ENCODE measurements at regions not wholly inside any gene's neighbourhood (a gene's known extent, or its start where the extent isn't known, plus 50 kb on each side); places are given as distances from the start of the nearest gene placed in this dataset.
A peak's percentile ranks its signal among the peaks of the same experiment; 100 is the strongest.

DNA sequence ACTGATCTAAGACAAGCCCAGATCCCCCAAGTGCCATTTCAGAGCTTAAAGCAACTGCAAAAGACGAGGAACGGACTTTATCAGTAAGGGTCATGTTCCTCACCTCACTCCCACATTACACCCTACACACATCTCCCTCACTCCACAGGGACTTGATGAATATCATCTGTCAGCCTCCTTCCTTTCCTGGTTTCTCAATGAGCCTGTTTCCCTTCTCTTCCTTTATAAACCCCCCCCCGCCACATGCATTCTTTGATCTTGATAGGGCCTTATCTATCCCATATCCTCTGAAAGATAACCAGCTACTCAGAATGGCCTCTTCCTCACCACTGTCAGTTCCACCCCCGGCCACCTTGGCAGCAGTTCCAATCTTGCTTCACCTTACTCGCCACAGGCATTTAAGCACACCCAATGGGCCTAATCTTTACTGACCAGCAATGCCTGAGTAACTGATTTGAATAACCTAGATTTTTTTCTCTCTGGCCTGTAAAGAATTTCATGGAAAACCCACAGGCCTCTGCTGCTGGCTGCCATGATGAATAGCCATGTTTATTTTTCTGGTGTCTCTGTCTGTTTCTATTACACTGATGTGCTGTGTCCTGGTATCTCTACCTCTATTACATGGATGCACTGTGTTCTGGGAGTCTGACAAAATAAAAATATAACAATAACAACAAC, 138.7 kb downstream of the PHLDA1 start (continued):
- TF ChIP-seq, protein P1, sequence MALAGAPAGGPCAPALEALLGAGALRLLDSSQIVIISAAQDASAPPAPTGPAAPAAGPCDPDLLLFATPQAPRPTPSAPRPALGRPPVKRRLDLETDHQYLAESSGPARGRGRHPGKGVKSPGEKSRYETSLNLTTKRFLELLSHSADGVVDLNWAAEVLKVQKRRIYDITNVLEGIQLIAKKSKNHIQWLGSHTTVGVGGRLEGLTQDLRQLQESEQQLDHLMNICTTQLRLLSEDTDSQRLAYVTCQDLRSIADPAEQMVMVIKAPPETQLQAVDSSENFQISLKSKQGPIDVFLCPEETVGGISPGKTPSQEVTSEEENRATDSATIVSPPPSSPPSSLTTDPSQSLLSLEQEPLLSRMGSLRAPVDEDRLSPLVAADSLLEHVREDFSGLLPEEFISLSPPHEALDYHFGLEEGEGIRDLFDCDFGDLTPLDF (CRISPR knock-in tag; IDR thresholded peaks at IDR 0.05) = no peak
- TF ChIP-seq RBM14 (IDR thresholded peaks at IDR 0.05; ENCODE audit: borderline replicate concordance, insufficient read depth, low read depth, low read length) = no peak
- TF ChIP-seq KAT7 (CRISPR knock-in tag; IDR thresholded peaks at IDR 0.05; ENCODE audit: borderline replicate concordance) = no peak
- peak; percentile 99 for TF ChIP-seq CC2D1A (IDR thresholded peaks at IDR 0.05)
- peak; percentile 78 for TF ChIP-seq CEBPB (tag; IDR thresholded peaks at IDR 0.05)
- peak; percentile 94 for TF ChIP-seq ZNF384 (IDR thresholded peaks at IDR 0.05; ENCODE audit: low read depth, low read length)
- TF ChIP-seq, protein P2, sequence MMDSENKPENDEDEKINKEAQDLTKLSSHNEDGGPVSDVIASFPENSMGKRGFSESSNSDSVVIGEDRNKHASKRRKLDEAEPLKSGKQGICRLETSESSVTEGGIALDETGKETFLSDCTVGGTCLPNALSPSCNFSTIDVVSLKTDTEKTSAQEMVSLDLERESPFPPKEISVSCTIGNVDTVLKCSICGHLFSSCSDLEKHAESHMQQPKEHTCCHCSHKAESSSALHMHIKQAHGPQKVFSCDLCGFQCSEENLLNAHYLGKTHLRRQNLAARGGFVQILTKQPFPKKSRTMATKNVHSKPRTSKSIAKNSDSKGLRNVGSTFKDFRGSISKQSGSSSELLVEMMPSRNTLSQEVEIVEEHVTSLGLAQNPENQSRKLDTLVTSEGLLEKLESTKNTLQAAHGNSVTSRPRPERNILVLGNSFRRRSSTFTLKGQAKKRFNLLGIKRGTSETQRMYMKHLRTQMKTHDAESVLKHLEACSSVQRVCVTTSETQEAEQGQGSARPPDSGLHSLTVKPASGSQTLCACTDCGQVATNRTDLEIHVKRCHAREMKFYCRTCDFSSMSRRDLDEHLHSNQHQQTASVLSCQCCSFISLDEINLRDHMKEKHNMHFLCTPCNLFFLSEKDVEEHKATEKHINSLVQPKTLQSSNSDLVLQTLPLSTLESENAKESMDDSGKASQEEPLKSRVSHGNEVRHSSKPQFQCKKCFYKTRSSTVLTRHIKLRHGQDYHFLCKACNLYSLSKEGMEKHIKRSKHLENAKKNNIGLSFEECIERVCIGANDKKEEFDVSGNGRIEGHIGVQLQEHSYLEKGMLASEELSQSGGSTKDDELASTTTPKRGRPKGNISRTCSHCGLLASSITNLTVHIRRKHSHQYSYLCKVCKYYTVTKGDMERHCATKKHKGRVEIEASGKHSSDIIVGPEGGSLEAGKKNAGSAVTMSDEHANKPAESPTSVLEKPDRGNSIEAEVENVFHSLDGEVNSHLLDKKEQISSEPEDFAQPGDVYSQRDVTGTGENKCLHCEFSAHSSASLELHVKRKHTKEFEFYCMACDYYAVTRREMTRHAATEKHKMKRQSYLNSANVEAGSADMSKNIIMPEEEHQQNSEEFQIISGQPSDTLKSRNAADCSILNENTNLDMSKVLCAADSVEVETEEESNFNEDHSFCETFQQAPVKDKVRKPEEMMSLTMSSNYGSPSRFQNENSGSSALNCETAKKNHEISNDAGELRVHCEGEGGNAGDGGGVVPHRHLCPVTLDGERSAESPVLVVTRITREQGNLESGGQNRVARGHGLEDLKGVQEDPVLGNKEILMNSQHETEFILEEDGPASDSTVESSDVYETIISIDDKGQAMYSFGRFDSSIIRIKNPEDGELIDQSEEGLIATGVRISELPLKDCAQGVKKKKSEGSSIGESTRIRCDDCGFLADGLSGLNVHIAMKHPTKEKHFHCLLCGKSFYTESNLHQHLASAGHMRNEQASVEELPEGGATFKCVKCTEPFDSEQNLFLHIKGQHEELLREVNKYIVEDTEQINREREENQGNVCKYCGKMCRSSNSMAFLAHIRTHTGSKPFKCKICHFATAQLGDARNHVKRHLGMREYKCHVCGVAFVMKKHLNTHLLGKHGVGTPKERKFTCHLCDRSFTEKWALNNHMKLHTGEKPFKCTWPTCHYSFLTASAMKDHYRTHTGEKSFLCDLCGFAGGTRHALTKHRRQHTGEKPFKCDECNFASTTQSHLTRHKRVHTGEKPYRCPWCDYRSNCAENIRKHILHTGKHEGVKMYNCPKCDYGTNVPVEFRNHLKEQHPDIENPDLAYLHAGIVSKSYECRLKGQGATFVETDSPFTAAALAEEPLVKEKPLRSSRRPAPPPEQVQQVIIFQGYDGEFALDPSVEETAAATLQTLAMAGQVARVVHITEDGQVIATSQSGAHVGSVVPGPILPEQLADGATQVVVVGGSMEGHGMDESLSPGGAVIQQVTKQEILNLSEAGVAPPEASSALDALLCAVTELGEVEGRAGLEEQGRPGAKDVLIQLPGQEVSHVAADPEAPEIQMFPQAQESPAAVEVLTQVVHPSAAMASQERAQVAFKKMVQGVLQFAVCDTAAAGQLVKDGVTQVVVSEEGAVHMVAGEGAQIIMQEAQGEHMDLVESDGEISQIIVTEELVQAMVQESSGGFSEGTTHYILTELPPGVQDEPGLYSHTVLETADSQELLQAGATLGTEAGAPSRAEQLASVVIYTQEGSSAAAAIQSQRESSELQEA (IDR thresholded peaks at IDR 0.05; ENCODE audit: low read depth) = no peak
- TF ChIP-seq, protein P3, sequence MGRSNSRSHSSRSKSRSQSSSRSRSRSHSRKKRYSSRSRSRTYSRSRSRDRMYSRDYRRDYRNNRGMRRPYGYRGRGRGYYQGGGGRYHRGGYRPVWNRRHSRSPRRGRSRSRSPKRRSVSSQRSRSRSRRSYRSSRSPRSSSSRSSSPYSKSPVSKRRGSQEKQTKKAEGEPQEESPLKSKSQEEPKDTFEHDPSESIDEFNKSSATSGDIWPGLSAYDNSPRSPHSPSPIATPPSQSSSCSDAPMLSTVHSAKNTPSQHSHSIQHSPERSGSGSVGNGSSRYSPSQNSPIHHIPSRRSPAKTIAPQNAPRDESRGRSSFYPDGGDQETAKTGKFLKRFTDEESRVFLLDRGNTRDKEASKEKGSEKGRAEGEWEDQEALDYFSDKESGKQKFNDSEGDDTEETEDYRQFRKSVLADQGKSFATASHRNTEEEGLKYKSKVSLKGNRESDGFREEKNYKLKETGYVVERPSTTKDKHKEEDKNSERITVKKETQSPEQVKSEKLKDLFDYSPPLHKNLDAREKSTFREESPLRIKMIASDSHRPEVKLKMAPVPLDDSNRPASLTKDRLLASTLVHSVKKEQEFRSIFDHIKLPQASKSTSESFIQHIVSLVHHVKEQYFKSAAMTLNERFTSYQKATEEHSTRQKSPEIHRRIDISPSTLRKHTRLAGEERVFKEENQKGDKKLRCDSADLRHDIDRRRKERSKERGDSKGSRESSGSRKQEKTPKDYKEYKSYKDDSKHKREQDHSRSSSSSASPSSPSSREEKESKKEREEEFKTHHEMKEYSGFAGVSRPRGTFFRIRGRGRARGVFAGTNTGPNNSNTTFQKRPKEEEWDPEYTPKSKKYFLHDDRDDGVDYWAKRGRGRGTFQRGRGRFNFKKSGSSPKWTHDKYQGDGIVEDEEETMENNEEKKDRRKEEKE (IDR thresholded peaks at IDR 0.05; ENCODE audit: borderline replicate concordance in 1 of 2, control insufficient read depth in 1 of 2, low read depth in 2 of 2, low read length in 1 of 2) = peak in 1 of 2 experiments; percentile 67; a peak in 1 of 4 replicates
- TF ChIP-seq ZFP30 (CRISPR knock-in tag; IDR thresholded peaks at IDR 0.05; ENCODE audit: borderline replicate concordance) = no peak
- TF ChIP-seq, protein P4, sequence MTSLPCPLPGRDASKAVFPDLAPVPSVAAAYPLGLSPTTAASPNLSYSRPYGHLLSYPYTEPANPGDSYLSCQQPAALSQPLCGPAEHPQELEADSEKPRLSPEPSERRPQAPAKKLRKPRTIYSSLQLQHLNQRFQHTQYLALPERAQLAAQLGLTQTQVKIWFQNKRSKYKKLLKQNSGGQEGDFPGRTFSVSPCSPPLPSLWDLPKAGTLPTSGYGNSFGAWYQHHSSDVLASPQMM (CRISPR knock-in tag; IDR thresholded peaks at IDR 0.05) = no peak
- TF ChIP-seq, protein P5, sequence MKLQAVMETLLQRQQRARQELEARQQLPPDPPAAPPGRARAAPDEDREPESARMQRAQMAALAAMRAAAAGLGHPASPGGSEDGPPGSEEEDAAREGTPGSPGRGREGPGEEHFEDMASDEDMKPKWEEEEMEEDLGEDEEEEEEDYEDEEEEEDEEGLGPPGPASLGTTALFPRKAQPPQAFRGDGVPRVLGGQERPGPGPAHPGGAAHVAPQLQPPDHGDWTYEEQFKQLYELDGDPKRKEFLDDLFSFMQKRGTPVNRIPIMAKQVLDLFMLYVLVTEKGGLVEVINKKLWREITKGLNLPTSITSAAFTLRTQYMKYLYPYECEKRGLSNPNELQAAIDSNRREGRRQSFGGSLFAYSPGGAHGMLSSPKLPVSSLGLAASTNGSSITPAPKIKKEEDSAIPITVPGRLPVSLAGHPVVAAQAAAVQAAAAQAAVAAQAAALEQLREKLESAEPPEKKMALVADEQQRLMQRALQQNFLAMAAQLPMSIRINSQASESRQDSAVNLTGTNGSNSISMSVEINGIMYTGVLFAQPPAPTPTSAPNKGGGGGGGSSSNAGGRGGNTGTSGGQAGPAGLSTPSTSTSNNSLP (IDR thresholded peaks at IDR 0.05; ENCODE audit: borderline replicate concordance, low read depth, low read length) = peak; percentile 67; the same call in 1 of the 2 replicates
